Stimulated activated CD4-positive, alpha-beta T cell treated with anti-CD3 and anti-CD28 coated beads, Interleukin-1b, Interleukin-23, amount 100 ng/mL, for 4 hours (primary cell): ENCODE measurements at regions not wholly inside any gene's neighbourhood (a gene's known extent, or its start where the extent isn't known, plus 50 kb on each side); places are given as distances from the start of the nearest gene placed in this dataset.

ENCODE experiments used
- DNase-seq, 2 donors: peaks; one replicate each; pipeline ENCODE4 v3.0.0-alpha.2; 2020; ENCODE audit warnings: low read depth in 2 of 2

- no peak for DNase-seq
Observed at GRCh38 chr15:95556866-95557225, 773.7 kb upstream of the NR2F2 start.

- no peak for DNase-seq
Observed at GRCh38 chr15:95557226-95558046, 773.1 kb upstream of the NR2F2 start.

GRCh38 chr15:95558131-95558530, 772.4 kb upstream of the NR2F2 start:
- no peak for DNase-seq

- no peak for DNase-seq
Observed at GRCh38 chr15:95558916-95559315, 771.6 kb upstream of the NR2F2 start.

GRCh38 chr15:95559875-95560394, 770.6 kb upstream of the NR2F2 start:
- no peak for DNase-seq

- no peak for DNase-seq
Observed at GRCh38 chr15:95561463-95561862, 769.0 kb upstream of the NR2F2 start.

- DNase-seq = no peak
Observed at GRCh38 chr15:95563634-95564033, 766.9 kb upstream of the NR2F2 start.

GRCh38 chr15:95565016-95565600, 765.4 kb upstream of the NR2F2 start:
- no peak for DNase-seq

GRCh38 chr15:95565690-95566089, 764.8 kb upstream of the NR2F2 start:
- DNase-seq = no peak

- DNase-seq = no peak
Observed at GRCh38 chr15:95567686-95568085, 762.8 kb upstream of the NR2F2 start.

GRCh38 chr15:95574053-95574452, 756.4 kb upstream of the NR2F2 start:
- DNase-seq = no peak

GRCh38 chr15:95577927-95578326, 752.6 kb upstream of the NR2F2 start:
- DNase-seq = no peak

GRCh38 chr15:95580121-95580520, 750.4 kb upstream of the NR2F2 start:
- DNase-seq = no peak

- DNase-seq = no peak
Observed at GRCh38 chr15:95581595-95581994, 748.9 kb upstream of the NR2F2 start.

GRCh38 chr15:95584088-95584487, 746.4 kb upstream of the NR2F2 start:
- no peak for DNase-seq

- no peak for DNase-seq
Observed at GRCh38 chr15:95588056-95588455, 742.4 kb upstream of the NR2F2 start.

GRCh38 chr15:95590533-95591044, 739.9 kb upstream of the NR2F2 start:
- no peak for DNase-seq

- DNase-seq = no peak
Observed at GRCh38 chr15:95591270-95591669, 739.2 kb upstream of the NR2F2 start.

GRCh38 chr15:95591886-95592285, 738.6 kb upstream of the NR2F2 start:
- no peak for DNase-seq

- DNase-seq = no peak
Observed at GRCh38 chr15:95594496-95594895, 736.0 kb upstream of the NR2F2 start.

GRCh38 chr15:95595759-95596158, 734.7 kb upstream of the NR2F2 start:
- no peak for DNase-seq

GRCh38 chr15:95596496-95596895, 734.0 kb upstream of the NR2F2 start:
- no peak for DNase-seq

- no peak for DNase-seq
Observed at GRCh38 chr15:95598251-95598855, 732.1 kb upstream of the NR2F2 start.
